ENCODE measurements at regions not wholly inside any gene's neighbourhood (a gene's known extent, or its start where the extent isn't known, plus 50 kb on each side); places are given as distances from the start of the nearest gene placed in this dataset.

DNA sequence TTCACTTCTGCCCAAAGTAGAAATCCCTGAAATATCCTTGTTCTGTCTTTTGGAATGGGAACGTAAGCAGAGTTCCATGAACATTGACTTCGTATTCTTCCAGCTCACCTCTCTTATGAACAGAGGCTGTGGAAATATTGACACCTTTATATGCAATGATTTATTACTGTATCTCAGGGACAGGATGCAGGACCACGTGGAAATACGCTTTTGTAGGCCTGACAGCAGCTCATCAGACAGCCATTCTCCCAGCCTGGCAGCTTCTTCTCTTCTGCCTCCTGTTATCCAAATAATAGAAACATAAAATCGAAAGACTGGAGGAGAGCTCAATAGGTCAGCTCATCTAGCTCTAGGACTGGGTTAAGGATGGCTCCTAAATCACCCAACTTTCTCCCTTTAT is 106.2 kb upstream of the DTNBP1 start (continued):
- TF ChIP-seq, protein P1, sequence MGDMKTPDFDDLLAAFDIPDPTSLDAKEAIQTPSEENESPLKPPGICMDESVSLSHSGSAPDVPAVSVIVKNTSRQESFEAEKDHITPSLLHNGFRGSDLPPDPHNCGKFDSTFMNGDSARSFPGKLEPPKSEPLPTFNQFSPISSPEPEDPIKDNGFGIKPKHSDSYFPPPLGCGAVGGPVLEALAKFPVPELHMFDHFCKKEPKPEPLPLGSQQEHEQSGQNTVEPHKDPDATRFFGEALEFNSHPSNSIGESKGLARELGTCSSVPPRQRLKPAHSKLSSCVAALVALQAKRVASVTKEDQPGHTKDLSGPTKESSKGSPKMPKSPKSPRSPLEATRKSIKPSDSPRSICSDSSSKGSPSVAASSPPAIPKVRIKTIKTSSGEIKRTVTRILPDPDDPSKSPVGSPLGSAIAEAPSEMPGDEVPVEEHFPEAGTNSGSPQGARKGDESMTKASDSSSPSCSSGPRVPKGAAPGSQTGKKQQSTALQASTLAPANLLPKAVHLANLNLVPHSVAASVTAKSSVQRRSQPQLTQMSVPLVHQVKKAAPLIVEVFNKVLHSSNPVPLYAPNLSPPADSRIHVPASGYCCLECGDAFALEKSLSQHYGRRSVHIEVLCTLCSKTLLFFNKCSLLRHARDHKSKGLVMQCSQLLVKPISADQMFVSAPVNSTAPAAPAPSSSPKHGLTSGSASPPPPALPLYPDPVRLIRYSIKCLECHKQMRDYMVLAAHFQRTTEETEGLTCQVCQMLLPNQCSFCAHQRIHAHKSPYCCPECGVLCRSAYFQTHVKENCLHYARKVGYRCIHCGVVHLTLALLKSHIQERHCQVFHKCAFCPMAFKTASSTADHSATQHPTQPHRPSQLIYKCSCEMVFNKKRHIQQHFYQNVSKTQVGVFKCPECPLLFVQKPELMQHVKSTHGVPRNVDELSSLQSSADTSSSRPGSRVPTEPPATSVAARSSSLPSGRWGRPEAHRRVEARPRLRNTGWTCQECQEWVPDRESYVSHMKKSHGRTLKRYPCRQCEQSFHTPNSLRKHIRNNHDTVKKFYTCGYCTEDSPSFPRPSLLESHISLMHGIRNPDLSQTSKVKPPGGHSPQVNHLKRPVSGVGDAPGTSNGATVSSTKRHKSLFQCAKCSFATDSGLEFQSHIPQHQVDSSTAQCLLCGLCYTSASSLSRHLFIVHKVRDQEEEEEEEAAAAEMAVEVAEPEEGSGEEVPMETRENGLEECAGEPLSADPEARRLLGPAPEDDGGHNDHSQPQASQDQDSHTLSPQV (IDR thresholded peaks at IDR 0.05): no peak
- TF ChIP-seq RELA (IDR thresholded peaks at IDR 0.05; ENCODE audit: borderline replicate concordance, partially characterized antibody): no peak
- TF ChIP-seq, protein P2, sequence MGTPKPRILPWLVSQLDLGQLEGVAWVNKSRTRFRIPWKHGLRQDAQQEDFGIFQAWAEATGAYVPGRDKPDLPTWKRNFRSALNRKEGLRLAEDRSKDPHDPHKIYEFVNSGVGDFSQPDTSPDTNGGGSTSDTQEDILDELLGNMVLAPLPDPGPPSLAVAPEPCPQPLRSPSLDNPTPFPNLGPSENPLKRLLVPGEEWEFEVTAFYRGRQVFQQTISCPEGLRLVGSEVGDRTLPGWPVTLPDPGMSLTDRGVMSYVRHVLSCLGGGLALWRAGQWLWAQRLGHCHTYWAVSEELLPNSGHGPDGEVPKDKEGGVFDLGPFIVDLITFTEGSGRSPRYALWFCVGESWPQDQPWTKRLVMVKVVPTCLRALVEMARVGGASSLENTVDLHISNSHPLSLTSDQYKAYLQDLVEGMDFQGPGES (IDR thresholded peaks at IDR 0.05): no peak
- TF ChIP-seq, protein P3, sequence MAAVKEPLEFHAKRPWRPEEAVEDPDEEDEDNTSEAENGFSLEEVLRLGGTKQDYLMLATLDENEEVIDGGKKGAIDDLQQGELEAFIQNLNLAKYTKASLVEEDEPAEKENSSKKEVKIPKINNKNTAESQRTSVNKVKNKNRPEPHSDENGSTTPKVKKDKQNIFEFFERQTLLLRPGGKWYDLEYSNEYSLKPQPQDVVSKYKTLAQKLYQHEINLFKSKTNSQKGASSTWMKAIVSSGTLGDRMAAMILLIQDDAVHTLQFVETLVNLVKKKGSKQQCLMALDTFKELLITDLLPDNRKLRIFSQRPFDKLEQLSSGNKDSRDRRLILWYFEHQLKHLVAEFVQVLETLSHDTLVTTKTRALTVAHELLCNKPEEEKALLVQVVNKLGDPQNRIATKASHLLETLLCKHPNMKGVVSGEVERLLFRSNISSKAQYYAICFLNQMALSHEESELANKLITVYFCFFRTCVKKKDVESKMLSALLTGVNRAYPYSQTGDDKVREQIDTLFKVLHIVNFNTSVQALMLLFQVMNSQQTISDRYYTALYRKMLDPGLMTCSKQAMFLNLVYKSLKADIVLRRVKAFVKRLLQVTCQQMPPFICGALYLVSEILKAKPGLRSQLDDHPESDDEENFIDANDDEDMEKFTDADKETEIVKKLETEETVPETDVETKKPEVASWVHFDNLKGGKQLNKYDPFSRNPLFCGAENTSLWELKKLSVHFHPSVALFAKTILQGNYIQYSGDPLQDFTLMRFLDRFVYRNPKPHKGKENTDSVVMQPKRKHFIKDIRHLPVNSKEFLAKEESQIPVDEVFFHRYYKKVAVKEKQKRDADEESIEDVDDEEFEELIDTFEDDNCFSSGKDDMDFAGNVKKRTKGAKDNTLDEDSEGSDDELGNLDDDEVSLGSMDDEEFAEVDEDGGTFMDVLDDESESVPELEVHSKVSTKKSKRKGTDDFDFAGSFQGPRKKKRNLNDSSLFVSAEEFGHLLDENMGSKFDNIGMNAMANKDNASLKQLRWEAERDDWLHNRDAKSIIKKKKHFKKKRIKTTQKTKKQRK (IDR thresholded peaks at IDR 0.05; ENCODE audit: low read depth, low read length): no peak
- no peak for TF ChIP-seq ASH2L (IDR thresholded peaks at IDR 0.05; ENCODE audit: borderline replicate concordance, low read depth)
- no peak for TF ChIP-seq RAD21 (IDR thresholded peaks at IDR 0.05; ENCODE audit: insufficient read depth, low read depth, low read length)
- no peak for TF ChIP-seq PAX5 (IDR thresholded peaks at IDR 0.05; ENCODE audit: borderline replicate concordance, low read depth, low read length)
- TF ChIP-seq, protein P4, sequence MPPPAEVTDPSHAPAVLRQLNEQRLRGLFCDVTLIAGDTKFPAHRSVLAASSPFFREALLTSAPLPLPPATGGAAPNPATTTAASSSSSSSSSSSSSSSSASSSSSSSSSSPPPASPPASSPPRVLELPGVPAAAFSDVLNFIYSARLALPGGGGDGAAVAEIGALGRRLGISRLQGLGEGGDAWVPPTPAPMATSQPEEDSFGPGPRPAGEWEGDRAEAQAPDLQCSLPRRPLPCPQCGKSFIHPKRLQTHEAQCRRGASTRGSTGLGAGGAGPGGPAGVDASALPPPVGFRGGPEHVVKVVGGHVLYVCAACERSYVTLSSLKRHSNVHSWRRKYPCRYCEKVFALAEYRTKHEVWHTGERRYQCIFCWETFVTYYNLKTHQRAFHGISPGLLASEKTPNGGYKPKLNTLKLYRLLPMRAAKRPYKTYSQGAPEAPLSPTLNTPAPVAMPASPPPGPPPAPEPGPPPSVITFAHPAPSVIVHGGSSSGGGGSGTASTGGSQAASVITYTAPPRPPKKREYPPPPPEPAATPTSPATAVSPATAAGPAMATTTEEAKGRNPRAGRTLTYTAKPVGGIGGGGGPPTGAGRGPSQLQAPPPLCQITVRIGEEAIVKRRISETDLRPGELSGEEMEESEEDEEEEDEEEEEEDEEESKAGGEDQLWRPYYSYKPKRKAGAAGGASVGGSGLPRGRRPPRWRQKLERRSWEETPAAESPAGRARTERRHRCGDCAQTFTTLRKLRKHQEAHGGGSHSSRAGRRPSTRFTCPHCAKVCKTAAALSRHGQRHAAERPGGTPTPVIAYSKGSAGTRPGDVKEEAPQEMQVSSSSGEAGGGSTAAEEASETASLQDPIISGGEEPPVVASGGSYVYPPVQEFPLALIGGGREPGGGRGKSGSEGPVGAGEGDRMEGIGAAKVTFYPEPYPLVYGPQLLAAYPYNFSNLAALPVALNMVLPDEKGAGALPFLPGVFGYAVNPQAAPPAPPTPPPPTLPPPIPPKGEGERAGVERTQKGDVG (CRISPR knock-in tag; IDR thresholded peaks at IDR 0.05): no peak

Measured in GM12878 (cell line).